Posterior cingulate gyrus (tissue), 11 donors: ENCODE measurements at regions not wholly inside any gene's neighbourhood (a gene's known extent, or its start where the extent isn't known, plus 50 kb on each side); places are given as distances from the start of the nearest gene placed in this dataset.
A peak's percentile ranks its signal among the peaks of the same experiment; 100 is the strongest.
"Not testable (repeated sequence)": the region's sequence is repeated elsewhere in the genome, so short reads cannot be mapped to it uniquely, and the experiment has no call there.

Experiments used
- DNase-seq, 10 donors: peaks; one replicate each; pipeline versions ENCODE4 v3.0.0 to v3.0.0-alpha.2; 2020 to 2021; ENCODE audit warnings: mixed read lengths in 3 of 10
- intact Hi-C: fragments of 100-400 bp; cut with DNase I; formaldehyde crosslinking; loops from one replicate; pipeline ENCODE4 v1.15.1; 2023

DNA sequence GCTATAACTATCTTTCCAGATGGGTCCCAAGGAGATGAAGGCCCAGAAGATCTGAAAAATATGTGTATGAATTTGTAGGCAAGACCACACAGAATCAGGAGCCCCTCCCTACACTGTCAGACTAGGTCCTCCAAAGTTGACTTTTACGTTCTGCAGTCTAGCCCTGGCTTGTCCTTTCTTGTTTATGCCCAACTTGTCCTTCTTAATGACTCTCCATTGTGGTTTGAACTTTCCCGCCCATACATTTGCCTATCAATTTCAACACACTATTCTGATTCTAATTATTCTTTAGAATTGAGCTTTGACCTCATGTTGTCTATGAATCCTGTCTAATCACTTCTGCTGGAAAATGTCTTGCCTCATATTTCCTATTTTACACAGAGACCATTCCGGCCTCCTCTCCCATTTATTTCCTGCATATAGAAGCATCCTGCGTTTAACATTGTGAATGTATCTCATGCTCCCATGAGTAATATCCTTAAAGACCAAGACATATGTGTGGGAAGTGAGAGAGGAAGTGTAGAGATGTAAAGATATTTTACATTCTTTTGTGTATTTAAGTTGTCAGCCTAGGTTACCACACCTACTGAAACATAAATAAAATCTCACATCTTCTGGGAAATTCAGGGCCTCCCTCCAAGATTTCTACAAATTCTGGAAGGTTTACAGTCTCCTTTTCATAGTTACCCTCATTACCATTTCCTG, 348.3 kb downstream of the BCKDHB start:
- DNase-seq: no peak
- intact Hi-C loops: no loop called here

- intact Hi-C loops: no loop called here
- no peak for DNase-seq
These were observed 347.7 kb downstream of the BCKDHB start for GRCh38 chr6:80454197-80454596.

GRCh38 chr6:80449726-80450125, 343.3 kb downstream of the BCKDHB start:
- no peak for DNase-seq
- intact Hi-C loops: no loop called here

GRCh38 chr6:80446454-80447045, 340.1 kb downstream of the BCKDHB start:
- intact Hi-C loops: no loop called here
- no peak for DNase-seq

- no peak for DNase-seq
- intact Hi-C loops: no loop called here
These were observed 339.3 kb downstream of the BCKDHB start for GRCh38 chr6:80445751-80446150.

DNA sequence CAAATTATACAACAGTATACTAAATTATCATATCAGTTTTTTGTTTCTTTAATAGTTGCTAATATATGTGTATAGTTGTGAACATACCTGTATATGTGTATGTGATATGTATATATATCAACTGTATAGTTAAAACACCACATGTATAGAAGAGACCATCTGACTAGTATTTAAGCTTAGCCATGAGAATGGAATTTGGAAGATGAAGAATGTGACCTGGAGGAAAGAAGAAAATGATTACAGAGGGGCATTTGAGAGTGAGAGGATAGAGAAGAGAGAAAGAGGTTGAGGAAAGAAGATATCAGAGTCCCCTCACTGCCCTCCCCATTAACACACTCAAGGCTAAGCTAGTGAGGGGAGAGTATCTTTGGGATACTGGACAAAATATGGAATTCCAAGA, 335.9 kb downstream of the BCKDHB start:
- DNase-seq: no peak
- intact Hi-C loops: no loop called here

DNA sequence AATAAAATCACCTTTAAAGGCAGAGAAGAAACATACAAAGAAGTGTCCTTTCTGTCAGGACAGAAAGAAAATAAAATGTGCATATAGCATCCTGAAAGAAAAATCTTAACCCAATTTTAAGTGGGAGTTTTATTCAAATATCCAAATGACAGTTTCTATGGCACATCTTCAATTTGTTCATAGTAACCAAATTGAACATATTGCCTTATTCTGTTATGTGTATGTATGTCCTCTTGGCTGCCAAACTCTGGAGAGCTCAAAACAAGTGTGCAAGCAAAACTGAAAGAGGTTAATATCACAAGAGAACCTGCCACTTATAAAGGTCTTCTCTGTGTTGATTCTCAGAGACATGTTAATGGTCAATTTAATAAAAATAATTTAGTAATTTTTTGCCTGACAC, 334.7 kb downstream of the BCKDHB start:
- DNase-seq: no peak
- intact Hi-C loops: no loop called here

DNA sequence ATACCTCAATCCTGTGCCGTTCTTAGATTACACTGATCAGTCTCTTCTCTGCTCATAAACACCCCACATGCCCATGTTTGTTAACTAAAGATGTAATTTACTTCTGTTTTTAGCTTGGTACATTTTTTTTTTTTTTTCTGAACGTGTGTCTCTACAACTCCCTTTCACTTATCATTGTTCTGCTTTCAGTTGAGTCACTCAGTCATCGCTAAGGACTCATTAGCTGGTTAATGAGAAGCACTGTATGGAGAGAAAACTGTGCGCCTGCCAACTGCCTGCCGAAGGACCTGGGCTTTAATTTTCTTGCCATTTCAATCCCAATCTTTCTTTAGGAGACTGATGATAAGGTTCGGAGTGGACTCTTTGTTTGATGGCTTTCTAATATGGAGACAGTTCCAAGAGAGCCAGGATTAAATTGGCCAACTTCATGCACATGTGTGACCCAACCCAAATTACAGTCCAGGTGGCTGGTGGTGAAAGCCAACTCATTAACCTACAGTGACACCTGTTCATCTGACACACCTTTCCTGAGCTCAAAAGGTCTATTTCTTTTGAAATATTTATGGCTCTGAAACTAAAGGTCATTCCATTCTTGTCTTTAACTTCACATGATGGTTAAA, 334.1 kb downstream of the BCKDHB start:
- intact Hi-C loops: no loop called here
- no peak for DNase-seq

DNA sequence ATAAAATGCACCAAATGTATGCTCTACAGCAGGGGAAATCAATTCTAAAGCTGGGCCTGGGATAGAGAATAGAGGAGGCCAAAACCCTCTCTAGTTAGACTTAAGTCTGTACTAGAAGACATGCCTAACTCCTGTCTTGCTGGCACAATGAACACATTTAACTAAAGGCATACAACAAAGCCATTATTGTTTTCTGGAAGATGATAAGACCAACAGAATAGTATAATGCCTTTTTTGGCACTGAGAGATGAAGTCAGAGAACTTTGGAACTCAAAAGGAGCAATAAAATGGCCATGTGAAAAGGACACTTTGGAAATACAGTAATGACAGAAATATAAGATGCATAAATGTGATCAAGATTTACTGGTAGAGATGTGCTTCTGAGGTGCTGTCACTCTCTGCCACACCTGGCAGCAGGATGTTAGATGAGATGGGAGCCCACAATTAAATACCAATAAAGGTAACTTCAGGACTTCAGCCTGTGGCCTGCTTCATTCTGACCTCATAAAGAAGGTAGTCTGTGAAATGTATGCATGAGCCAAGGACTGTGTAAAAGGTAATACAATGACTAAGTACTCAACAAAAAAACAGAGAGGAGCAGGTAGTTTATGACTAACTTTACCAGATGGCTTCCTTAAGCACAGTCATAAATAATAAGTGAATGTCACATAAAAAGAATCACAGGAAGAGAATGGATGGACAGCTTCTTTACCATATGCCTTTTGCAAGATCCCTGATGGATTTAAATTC, 333.4 kb downstream of the BCKDHB start:
- no peak for DNase-seq
- intact Hi-C loops: no loop called here

GRCh38 chr6:80438772-80439171, 332.3 kb downstream of the BCKDHB start:
- intact Hi-C loops: no loop called here
- no peak for DNase-seq

DNA sequence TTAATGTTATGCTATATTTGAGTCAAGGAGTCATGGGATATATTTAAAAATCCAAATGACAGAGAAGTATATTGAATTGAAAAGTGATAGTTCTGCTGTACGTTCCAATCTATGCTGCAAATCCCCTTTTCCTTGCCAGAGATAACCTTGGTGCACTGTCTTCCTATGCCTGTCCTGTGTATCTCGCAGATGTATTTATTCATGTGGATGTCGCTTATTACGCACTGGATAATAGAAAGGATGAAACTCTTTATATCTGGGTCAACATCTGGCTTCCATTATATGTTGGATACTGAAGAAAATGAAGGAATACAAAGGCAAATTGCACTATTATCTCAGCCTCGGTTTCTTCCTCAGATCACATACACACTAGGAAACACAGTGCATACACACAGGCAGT, 331.3 kb downstream of the BCKDHB start:
- DNase-seq: no peak
- intact Hi-C loops: no loop called here

DNA sequence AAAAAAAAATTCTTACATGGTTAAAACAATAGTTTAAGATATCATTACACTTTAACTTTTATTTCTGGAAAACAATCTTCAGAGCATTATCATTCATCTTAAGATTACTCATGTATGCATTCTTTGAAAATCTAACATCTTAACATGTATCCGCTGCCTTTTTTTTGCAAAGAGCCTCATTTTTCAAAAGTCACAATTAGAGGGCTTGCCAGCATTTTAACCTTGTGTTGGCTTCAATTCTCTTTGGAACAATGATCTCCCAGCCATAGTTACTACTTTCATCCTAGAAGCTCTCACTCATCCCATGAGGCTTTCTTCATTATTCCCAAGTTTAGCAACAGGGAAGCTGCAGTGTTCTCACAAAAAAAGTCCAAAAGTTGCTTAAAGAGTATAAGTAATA, 330.8 kb downstream of the BCKDHB start:
- intact Hi-C loops: no loop called here
- DNase-seq: no peak

DNA sequence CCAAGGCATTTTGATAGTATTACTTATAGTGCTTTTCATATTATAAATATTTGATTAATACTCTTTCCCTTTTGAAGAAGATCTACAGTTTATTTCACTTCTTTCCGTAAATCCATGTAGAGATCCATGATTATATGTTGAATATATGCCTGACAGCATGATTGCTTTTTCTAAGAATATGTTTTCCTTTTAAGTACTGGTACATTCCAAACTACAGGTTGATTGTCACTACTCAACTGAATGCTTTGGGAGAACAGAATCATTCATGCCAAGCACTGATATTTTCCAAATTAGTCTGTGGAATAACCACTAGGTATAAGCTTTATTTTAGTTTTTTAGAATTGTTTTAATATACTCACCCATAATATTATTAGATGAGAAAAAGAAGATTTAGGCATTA, 330.2 kb downstream of the BCKDHB start:
- intact Hi-C loops: no loop called here
- DNase-seq: no peak

DNA sequence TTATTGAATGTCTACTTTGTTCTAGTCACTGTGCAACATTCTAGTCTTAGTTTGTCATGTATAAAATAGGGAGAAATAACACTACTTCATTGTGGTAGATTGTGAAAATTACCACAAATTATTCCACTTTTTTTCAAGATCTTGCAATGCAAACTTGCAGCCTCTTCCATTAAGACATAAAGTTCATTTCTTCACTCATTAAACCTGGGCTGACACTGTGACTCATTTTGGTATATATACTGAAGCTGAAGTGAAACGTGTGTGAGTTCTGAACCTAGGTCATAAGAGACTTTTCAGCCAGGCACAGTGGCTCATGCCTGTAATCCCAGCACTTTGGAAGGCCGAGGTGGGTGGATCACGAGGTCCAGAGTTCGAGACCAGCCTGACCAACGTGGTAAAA, 329.0 kb downstream of the BCKDHB start:
- no peak for DNase-seq
- intact Hi-C loops: no loop called here

DNA sequence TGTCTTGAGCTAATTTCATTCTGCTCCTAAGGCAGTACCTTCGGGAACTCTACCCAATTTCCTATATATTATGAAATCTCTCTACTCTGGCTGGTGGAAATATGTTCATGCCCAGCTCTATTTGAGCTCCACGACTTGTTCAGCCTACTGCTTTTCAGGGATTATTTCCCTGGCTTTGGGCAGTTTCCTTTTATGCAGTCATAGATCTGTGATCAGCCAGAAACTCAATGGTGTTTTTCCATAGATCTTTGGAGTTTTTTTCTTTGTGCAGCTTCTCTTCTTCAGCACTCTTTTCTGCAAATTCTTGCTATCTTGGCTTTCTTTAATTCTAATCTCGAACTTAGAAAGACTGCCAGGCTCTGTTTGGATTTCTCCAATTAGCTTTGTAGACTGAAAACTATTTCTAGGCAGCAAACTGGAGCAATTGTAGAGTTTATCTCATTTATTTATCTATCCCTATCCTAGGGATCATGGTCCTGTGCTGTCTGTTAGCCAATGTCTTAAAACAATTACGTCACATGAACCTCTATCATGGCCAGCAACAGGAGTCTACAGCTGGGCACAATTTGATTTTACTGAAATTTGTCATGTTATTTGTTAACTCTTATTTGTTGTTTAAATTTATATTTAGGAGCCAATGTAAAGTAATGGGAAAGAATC, 328.4 kb downstream of the BCKDHB start:
- intact Hi-C loops: no loop called here
- DNase-seq: no peak

DNA sequence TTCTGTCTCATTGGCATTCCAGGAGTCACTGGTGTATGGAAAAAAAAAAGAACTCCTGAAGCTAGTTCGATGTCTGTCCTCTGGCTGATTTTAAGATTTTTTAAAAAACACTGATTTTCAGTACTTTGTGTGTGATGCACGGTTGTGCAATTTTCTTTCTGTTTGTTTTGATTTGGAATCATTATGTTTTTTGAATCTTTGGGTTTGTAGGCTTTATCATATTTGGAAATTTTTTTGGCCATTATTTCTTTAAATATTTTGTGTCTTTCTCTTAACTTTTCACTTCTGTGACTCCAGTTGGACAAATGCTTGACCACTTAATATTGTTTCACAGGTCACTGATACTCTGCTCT, 327.2 kb downstream of the BCKDHB start:
- no peak for DNase-seq
- intact Hi-C loops: no loop called here

- intact Hi-C loops: no loop called here
- DNase-seq: no peak
These were observed 326.7 kb downstream of the BCKDHB start for GRCh38 chr6:80433010-80433672.

DNA sequence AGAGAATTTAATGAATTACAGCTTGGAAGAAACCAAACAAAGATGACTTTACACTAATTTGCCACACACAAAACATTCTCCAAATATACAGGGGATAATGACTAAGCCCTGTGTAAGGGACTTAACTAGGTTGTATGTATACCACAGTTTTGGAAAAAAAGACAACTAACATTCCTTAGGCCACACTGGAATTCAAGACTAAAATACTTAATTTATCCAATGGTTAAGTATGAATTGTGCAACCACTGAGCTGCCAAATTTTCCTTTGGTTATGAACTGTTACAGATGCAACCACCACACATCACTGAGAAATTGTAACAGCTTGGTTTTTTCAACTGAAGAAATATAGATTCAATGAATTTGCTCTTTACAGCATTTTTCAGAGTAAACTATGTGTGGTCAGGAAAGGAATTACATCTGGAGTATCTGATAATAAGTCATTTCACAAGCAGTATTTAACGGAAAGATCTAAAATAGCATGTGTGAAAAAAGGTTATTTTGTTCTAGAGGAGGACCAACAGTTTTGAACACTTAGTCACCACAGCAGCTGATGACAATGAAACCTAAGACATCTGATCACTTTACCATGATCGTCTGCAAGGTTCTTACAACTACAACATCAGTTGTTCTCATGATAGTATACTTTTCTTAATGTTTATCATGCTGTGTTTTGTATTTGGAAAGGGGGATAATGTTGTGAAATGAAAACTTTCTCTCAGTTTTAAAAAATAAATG, 318.8 kb downstream of the BCKDHB start:
- intact Hi-C loops: no loop called here

DNA sequence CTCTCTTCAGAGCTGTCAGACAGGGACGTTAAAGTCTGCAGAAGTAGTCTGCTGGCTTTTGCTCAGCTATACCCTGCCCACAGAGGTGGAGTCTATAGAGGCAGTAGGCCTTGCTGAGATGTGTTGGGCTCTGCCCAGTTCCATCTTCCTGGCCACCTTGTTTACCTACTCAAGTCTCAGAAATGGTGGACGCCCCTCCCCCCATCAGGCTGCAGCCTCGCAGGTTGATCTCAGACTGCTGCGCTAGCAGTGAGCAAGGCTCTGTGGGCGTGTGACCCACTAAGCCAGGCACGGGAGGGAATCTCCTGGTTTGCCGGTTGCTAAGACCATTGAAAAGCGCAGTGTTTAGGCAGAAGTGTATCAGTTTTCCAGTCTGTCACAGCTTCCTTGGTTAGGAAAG, 305.0 kb downstream of the BCKDHB start:
- intact Hi-C loops: no loop called here

More for the DNA sequence above, 318.8 kb downstream of the BCKDHB start:
- no peak for DNase-seq

DNA sequence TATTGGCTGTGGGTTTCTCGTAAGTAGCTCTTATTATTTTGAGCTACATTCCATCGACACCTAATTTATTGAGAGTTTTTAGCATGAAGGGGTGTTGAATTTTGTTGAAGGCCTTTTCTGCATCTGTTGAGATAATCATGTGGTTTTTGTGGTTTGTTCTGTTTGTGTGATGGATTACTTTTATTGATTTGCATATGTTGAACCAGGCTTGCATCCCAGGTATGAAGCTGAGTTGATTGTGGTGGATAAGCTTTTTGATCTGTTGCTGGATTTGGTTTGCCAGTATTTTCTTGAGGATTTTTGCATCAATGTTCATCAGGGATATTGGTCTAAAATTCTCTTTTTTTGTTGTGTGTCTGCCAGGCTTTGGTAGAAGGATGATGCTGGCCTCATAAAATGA, 301.5 kb downstream of the BCKDHB start:
- DNase-seq, intact Hi-C loops: not testable (repeated sequence)

More for the DNA sequence above, 305.0 kb downstream of the BCKDHB start:
- DNase-seq: peak in 2 of 10 donors; percentile 69 to 77
